Activated T-cell treated with anti-CD3 and anti-CD28 coated beads for 1 hour (primary cell): ENCODE measurements at regions not wholly inside any gene's neighbourhood (a gene's known extent, or its start where the extent isn't known, plus 50 kb on each side); places are given as distances from the start of the nearest gene placed in this dataset.

Experiments used
- DNase-seq: peaks from one replicate; pipeline ENCODE4 v3.0.0-alpha.2; 2020; ENCODE audit warnings: low read depth

- DNase-seq: no peak
Observed at GRCh38 chr12:4223273-4223845, 50.2 kb upstream of the CCND2 start.

DNA sequence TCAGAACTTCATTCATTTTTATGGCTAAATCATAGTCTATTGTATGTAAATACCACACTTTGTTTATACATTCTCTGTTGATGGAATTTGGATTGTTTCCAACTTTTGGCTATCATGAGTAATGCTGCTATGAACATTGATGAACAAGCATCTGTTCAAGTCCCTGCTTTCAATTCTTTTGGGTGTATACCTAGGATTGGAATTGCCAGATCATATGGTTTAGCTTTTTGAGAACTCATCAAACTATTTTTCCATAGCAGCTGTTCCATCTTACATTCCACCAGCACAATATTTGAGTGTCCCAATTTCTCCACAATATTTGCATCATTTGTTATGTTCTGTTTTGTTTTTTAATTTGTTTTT lies 52.3 kb upstream of the CCND2 start:
- DNase-seq: no peak

DNA sequence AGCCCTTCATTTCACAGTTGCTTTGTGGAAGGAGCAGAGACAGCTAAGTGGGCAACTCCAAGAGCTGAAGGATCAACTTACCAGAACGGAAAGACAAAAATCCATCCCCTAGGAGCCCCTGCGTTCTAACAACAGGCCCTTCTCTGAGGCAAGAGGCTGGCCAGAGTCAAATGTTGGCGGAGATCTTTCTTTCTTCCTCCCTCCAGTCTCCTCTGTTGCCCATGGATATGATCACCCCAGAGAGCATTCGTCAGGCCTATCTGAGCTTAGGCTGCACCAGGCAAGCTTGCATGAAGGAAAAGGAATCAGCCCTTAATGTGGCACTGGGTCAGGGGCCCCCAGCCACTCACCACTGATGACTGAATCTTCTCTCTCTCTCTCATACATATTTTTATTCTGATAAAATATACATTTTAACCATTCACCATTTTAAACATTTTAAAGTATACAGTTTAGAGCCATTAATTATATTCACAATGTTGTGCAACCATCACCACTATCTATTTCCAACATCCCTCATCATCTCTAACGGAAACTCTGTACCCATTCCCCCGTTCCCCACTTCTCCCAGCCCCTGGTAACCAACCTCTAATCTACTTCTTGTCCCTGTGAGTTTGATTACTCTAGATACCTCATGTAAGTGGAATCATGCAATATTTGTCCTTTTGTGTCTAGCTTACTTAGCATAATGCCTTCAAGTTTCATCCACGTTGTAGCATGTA lies 52.9 kb upstream of the CCND2 start:
- no peak for DNase-seq

DNA sequence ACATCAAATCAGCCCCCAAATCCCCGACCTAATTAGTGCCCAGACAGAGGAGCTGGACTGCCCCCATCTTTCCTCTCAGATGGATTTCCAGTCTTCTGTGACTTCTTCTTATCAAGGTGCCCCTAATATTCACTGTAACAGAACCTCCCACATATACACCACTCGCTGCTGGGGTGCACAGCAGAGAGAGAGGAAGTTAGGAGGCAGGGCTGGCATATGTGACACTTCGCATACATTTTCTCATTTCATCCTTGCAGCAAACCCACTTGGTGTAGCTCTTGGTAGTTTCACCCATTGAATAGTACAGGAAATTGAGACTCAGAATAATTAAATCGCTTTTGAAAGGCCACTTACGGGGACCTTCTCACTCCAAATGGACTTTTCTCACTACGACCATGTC lies 56.5 kb upstream of the CCND2 start:
- no peak for DNase-seq

GRCh38 chr12:4216187-4216927 lies 57.2 kb upstream of the CCND2 start:
- DNase-seq: no peak

DNA sequence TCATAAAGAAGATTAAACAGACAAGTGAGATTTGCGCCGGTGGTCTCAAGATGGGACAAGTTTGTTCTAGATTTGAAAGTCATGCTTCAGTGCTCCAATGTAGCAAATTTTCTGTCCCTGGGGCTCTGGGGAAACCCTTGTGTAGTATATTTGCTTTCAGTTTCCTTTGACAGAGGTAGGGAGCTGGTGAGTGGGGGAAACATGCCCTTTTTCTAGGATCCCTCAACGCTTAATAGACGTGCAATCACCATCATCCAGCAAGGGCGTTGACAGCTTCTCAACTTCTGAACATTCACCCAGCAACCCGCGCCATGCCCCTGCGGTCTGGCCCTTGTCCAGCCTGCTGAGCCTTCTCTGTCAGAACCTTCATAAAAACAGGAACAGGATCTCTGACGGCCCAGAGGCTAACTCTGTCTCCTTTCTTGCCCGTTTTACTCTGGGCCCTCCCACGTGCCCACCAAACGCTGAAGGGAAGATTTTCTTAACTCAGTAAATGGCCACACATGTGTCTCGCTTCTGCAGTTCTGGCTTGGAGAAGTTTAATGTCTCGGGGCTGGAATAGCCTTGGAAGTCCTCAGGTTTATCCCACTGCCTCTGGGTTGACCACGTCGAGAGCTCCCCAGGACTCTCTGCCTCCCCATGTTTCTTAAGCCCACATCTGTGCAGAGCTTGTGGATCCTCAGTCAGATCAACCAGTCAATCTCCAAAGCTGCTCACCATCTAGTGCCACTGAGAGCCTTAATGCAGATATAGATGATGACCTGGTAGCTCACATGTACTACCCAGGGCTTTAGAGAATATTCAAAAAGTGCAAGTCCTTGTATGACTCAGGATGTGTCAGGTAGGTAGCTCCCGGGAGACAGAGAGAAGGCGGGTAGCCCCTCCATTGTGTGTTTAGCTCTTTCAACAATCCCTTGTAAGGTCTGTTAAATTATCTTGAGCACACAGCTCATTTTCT lies 58.1 kb upstream of the CCND2 start:
- DNase-seq: no peak

DNA sequence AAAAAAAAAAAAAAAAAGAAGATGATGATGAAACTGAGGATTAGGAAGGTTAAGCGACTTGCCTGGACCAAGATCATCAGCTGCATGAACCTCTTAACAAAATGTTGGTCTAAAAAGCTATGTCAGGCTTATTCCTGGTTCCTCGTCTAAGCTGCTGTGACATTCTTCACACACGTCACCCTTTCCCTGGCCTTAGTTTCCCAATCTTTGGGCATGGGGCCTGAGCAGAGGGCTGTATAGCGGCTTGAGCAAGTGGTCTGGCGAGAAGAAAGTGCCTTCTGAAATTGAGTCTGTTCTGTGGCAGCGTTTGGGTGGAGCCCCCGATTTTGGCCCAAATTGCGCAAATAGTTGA lies 58.7 kb upstream of the CCND2 start:
- DNase-seq: no peak

DNA sequence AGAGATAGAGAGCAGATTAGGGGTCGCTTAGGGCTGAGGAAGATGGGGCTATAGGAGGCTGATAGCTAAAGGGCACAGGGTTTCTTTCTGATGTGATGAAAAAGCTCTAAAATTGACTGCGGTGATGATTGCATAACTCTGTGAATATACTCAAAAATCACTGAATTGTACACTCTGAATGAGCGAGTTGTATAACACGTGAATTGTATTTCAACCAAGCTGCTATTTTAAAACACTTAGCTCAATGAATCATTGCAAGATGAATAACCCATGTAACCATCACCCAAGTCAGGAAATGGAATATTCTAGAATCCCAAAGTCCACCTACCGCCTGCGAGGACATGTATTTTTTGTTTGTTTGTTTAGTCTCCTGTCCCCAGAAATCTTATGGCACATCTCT lies 60.1 kb upstream of the CCND2 start:
- DNase-seq: no peak

- no peak for DNase-seq
Observed at GRCh38 chr12:4212845-4213244, 60.7 kb upstream of the CCND2 start.

DNA sequence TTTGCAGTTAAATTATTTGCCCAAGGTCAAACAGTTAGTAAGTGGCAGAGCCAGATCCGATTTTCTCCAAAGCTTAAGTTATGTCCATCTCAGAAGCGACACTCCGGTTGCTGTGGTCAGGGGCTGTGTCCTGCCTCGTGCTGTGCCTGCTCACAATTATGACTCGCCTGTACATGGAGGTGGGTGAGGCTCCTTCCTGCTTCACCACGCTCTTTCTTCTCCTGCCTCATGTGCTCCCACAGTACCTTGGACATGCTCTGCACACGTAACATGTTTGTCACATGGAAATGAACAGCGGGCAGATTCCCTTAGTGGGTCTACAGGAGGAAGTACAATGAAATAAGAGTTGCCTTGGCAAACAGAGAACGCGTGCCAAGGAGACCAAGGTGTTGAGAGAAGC lies 62.2 kb upstream of the CCND2 start:
- DNase-seq: no peak

- no peak for DNase-seq
Observed at GRCh38 chr12:4210183-4210582, 63.4 kb upstream of the CCND2 start.

DNA sequence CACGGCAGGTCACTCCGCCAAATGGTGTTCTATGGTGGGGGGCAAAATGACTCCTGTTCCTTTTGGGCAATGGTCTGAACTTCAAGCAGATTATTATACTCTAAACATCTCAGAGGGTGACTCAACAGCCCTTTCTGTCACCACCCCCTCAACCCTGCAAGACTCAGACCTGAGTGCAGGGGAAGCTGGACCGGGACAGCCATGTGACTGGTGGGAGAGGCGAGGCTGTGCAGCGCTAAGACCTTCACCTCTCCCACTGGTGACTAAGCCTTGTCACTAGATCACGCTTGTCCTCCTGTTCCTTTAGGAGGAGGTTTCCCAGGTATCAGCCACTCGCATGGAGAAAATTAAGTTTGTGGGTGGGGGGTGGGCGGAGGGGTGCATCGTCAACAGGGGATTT lies 67.1 kb upstream of the CCND2 start:
- no peak for DNase-seq

DNA sequence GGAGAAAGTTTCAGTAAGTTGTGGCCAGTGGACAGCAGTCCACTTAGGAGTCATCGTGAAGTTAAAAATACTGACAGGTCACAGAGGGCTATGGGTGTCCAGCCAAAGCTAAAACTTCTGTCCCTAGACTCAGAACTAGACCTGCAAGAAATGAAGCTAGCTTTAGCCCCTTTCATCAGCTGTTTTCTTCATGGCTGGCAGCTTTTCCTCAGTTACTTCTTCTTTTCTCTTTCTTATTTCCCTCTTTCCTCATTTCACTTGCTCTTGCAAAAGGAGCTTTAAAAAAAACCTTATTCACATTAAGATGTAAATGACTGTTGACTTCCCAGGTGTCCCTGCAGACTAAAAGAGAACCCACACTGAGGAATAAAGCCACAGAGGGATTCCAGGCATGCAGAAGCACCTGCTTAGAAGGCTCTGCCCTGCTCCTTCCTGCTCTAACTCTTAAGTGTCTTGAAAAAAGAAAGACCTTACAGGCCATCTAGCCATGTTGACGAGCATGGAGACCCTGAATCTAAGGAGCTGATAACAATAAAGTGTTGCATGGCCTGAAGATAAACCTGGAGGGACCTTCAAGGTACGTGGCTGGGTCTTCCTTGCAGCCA lies 69.7 kb upstream of the CCND2 start:
- DNase-seq: no peak

- DNase-seq: no peak
Observed at GRCh38 chr12:4202918-4203317, 70.6 kb upstream of the CCND2 start.

- no peak for DNase-seq
Observed at GRCh38 chr12:4202487-4202886, 71.1 kb upstream of the CCND2 start.

- no peak for DNase-seq
Observed at GRCh38 chr12:4201333-4202100, 72.0 kb upstream of the CCND2 start.

GRCh38 chr12:4197922-4198763 lies 75.4 kb upstream of the CCND2 start:
- no peak for DNase-seq

GRCh38 chr12:4196805-4197420 lies 76.6 kb upstream of the CCND2 start:
- DNase-seq: no peak

GRCh38 chr12:4194668-4195067 lies 78.9 kb upstream of the CCND2 start:
- DNase-seq: no peak

GRCh38 chr12:4193821-4194220 lies 79.7 kb upstream of the CCND2 start:
- no peak for DNase-seq
